Spleen (tissue), 11 donors: ENCODE measurements at regions not wholly inside any gene's neighbourhood (a gene's known extent, or its start where the extent isn't known, plus 50 kb on each side); places are given as distances from the start of the nearest gene placed in this dataset.

Experiments
- DNase-seq: peaks from one replicate; pipeline ENCODE4 v3.0.0-alpha.2; 2020
- H3K27ac ChIP-seq, 8 donors: fragments of 200-600 bp; sonication (generic) in 7 of 8; 1 replicate in 4 of 8; 2 replicates in 4 of 8; pipeline versions ENCODE4 v1.5.0 to v1.8.0; 2016 to 2021; ENCODE audit warnings: inconsistent platforms in 4 of 8, mild to moderate bottlenecking in 4 of 8, moderate library complexity in 1 of 8
- H3K27me3 ChIP-seq, 7 donors: fragments of 200-600 bp; sonication (generic) in 6 of 7; replicated peaks in 1 of 7; 1 replicate in 4 of 7; 2 replicates in 3 of 7; pipeline versions ENCODE4 v1.5.0 to v1.8.0; 2016 to 2021; ENCODE audit warnings: inconsistent platforms in 3 of 7, mild to moderate bottlenecking in 1 of 7
- H3K36me3 ChIP-seq, 6 donors: fragments of 200-600 bp; sonication (generic) in 5 of 6; 1 replicate in 4 of 6; 2 replicates in 2 of 6; pipeline versions ENCODE4 v1.5.0 to v1.8.0; 2016 to 2021; ENCODE audit warnings: inconsistent platforms in 2 of 6
- H3K4me1 ChIP-seq, 6 donors: fragments of 200-600 bp; sonication (generic) in 5 of 6; 1 replicate in 3 of 6; 2 replicates in 3 of 6; pipeline versions ENCODE4 v1.5.0 to v1.8.0; 2016 to 2021; ENCODE audit warnings: inconsistent platforms in 3 of 6
- H3K4me3 ChIP-seq, 8 donors: fragments of 200-600 bp; sonication (generic) in 7 of 8; 1 replicate in 4 of 8; 2 replicates in 4 of 8; pipeline versions ENCODE4 v1.5.0 to v1.8.0; 2016 to 2021; ENCODE audit warnings: inconsistent platforms in 4 of 8, mild to moderate bottlenecking in 4 of 8, moderate library complexity in 2 of 8
- H3K9me3 ChIP-seq, 8 donors: fragments of 200-600 bp; sonication (generic) in 7 of 8; 1 replicate in 4 of 8; 2 replicates in 4 of 8; pipeline versions ENCODE4 v1.5.0 to v1.8.0; 2016 to 2021; ENCODE audit warnings: inconsistent platforms in 4 of 8
- CTCF ChIP-seq, 11 experiments: fragments of 200-600 bp in 7 of 11; fragments of 450-650 bp in 4 of 11; sonication (generic) in 4 of 11; IDR thresholded peaks in 8 of 11; conservative IDR thresholded peaks in 3 of 11; 1 replicate in 7 of 11; 2 replicates in 4 of 11; pipeline versions ENCODE4 v1.4.0 to v1.8.0; 2016 to 2021; ENCODE audit warnings: antibody characterized with exemption in 11 of 11, inconsistent platforms in 4 of 11, mild to moderate bottlenecking in 1 of 11
- POLR2A ChIP-seq, 3 donors: fragments of 450-650 bp; IDR thresholded peaks; one replicate each; pipeline ENCODE4 v1.5.1; 2017; ENCODE audit warnings: antibody characterized with exemption in 3 of 3, mild to moderate bottlenecking in 1 of 3
- POLR2AphosphoS5 ChIP-seq, 3 donors: sonication (generic); formaldehyde crosslinking; IDR thresholded peaks; one replicate each; pipeline ENCODE4 v1.5.1; 2017; ENCODE audit warnings: antibody characterized with exemption in 3 of 3
- WGBS, 5 donors: extraction: QIAGEN DNeasy Blood & Tissue Kit in 3 of 5; methylation state at CpG; one replicate each; pipeline versions ENCODE4 v1.1.5 to v1.1.7; 2013 to 2018; 5-methylcytosine and 5-hydroxymethylcytosine counted together
- intact Hi-C: fragments of 100-400 bp; cut with DNase I; formaldehyde crosslinking; loops from one replicate; pipeline ENCODE4 v1.15.0; 2023; ENCODE audit warnings: low total_unique reads
- donor health status: healthy with polysubstance abuse.
- donor health status: DM: no; HTN: no; CAD: no; lungs with moderate emphysema.
- donor health status: DM: no; HTN: no; CAD: no.
- donor health status: Bipolar disorder and iron deficiency.
- donor health status: healthy.
- donor health status: DM: no; HTN: no; CAD: no.
- donor health status: DM: yes; HTN: yes; CAD: no.

GRCh38 chr5:145228564-145228963, 606.6 kb downstream of the PRELID2 start:
- H3K27me3 ChIP-seq, result no peaks in the 10 kb centered on the region
- intact Hi-C loops, result no loop called here
- WGBS, 5 donors, result 87 to 95% (median 89%) methylated on average over 10 of the region's 10 CpGs
- no peak overlapping the region for H3K27ac ChIP-seq
- no peaks in the 10 kb centered on the region for H3K9me3 ChIP-seq
- no peaks in the 10 kb centered on the region for H3K36me3 ChIP-seq
- H3K4me3 ChIP-seq, result no peak overlapping the region
- TF ChIP-seq POLR2A (IDR thresholded peaks at IDR 0.05), result no peak
- no peak for TF ChIP-seq POLR2AphosphoS5 (IDR thresholded peaks at IDR 0.05)
- TF ChIP-seq CTCF (IDR thresholded peaks at IDR 0.05 in 8 of 11, conservative IDR thresholded peaks at IDR 0.05 in 3 of 11), result no peak
- DNase-seq, result no peak
- no peaks in the 10 kb centered on the region for H3K4me1 ChIP-seq

DNA sequence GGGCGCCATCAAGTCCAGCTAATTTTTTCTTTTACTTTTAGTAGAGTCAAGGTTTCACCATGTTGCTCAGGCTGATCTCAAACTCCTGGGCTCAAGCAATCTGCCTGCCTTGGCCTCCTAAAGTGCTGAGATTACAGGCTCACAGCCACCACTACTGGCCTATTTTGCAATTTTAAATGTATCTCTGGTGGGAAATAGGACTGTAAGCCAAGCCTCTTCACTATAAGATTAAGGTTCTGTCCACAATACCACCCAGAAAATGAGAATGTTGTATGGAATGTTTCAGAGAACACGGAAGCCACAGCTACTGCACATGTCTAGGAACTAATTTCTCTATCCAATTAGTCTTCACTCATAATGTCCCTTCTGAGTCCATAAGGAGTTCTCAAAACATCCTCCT, 607.3 kb downstream of the PRELID2 start:
- DNase-seq, result no peak
- H3K4me1 ChIP-seq, result no peaks in the 10 kb centered on the region
- TF ChIP-seq POLR2AphosphoS5 (IDR thresholded peaks at IDR 0.05), result no peak
- TF ChIP-seq POLR2A (IDR thresholded peaks at IDR 0.05), result no peak
- TF ChIP-seq CTCF (IDR thresholded peaks at IDR 0.05 in 8 of 11, conservative IDR thresholded peaks at IDR 0.05 in 3 of 11), result no peak

DNA sequence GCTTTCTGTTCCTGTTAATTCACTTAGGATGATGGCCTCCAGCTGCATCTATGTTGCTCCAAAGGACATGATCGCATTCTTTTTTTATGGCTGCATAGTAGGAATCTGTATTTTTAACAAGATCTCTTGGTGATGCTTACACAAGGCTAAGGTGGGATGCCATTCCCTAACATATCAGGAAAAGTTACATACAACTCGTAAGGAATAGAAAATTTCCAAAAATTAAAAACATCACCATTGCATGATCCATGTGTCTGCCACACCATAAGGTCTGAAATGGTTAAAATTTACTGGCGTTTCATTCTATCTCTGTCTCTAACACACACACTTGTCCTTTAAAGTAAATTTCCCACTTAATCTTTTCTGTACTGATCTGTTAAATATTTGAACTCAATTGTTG, 608.4 kb downstream of the PRELID2 start:
- Histone ChIP-seq H3K27ac (no peak overlapping the region), H3K4me1 (no peaks in the 10 kb centered on the region), H3K4me3 (no peak overlapping the region), H3K36me3 (no peaks in the 10 kb centered on the region), H3K27me3 (no peaks in the 10 kb centered on the region), H3K9me3 (no peaks in the 10 kb centered on the region)
- TF ChIP-seq CTCF (IDR thresholded peaks at IDR 0.05 in 8 of 11, conservative IDR thresholded peaks at IDR 0.05 in 3 of 11) (no peak), POLR2AphosphoS5 (IDR thresholded peaks at IDR 0.05) (no peak), POLR2A (IDR thresholded peaks at IDR 0.05) (no peak)
- intact Hi-C loops, result no loop called here
- no peak for DNase-seq
- WGBS, 5 donors, result 72 to 87% (median 77%) methylated on average over 3 of the region's 3 CpGs

More for the DNA sequence above, 607.3 kb downstream of the PRELID2 start:
- Histone ChIP-seq H3K27ac (no peak overlapping the region), H3K27me3 (no peaks in the 10 kb centered on the region), H3K4me3 (no peak overlapping the region), H3K36me3 (no peaks in the 10 kb centered on the region), H3K9me3 (no peaks in the 10 kb centered on the region)
- WGBS, 5 donors, result 81 to 100% (median 87%) methylated on average over 2 of the region's 2 CpGs
- intact Hi-C loops, result no loop called here

GRCh38 chr5:145225529-145225928, 609.6 kb downstream of the PRELID2 start:
- no peak overlapping the region for H3K4me3 ChIP-seq
- intact Hi-C loops, result no loop called here
- H3K36me3 ChIP-seq, result no peaks in the 10 kb centered on the region
- H3K27me3 ChIP-seq, result no peaks in the 10 kb centered on the region
- WGBS, 5 donors, result 81 to 91% (median 87%) methylated on average over 1 of the region's 1 CpG
- no peaks in the 10 kb centered on the region for H3K9me3 ChIP-seq
- TF ChIP-seq POLR2AphosphoS5 (IDR thresholded peaks at IDR 0.05) (no peak), POLR2A (IDR thresholded peaks at IDR 0.05) (no peak), CTCF (IDR thresholded peaks at IDR 0.05 in 8 of 11, conservative IDR thresholded peaks at IDR 0.05 in 3 of 11) (no peak)
- no peak overlapping the region for H3K27ac ChIP-seq
- no peaks in the 10 kb centered on the region for H3K4me1 ChIP-seq
- no peak for DNase-seq
